Mucosa of gallbladder (tissue), 1 donor: ENCODE measurements at regions not wholly inside any gene's neighbourhood (a gene's known extent, or its start where the extent isn't known, plus 50 kb on each side); places are given as distances from the start of the nearest gene placed in this dataset.
A peak's percentile ranks its signal among the peaks of the same experiment; 100 is the strongest.
"Not testable (repeated sequence)": the region's sequence is repeated elsewhere in the genome, so short reads cannot be mapped to it uniquely, and the experiment has no call there.

Source experiments
- DNase-seq: peaks from one replicate; pipeline ENCODE4 v3.0.0-alpha.2; 2020; ENCODE audit warnings: low spot score
- donor health status: DM: no; HTN: no; CAD: no.

- no peak for DNase-seq
These were observed 100.1 kb upstream of the GADD45A start for GRCh38 chr1:67584938-67585337.

- no peak for DNase-seq
These were observed 98.4 kb upstream of the GADD45A start for GRCh38 chr1:67586596-67586995.

GRCh38 chr1:67588178-67588855 lies 96.7 kb upstream of the GADD45A start:
- DNase-seq, result no peak

- DNase-seq, result no peak
These were observed 95.3 kb upstream of the GADD45A start for GRCh38 chr1:67589519-67590233.

- peak; percentile 30 for DNase-seq
These were observed 94.7 kb upstream of the GADD45A start for GRCh38 chr1:67590329-67590728.

- DNase-seq, result no peak
These were observed 90.2 kb upstream of the GADD45A start for GRCh38 chr1:67594764-67595163.

GRCh38 chr1:67596674-67597073 lies 88.3 kb upstream of the GADD45A start:
- DNase-seq, result no peak

GRCh38 chr1:67597336-67597735 lies 87.7 kb upstream of the GADD45A start:
- no peak for DNase-seq

- no peak for DNase-seq
These were observed 85.9 kb upstream of the GADD45A start for GRCh38 chr1:67599085-67599484.

GRCh38 chr1:67601539-67601938 lies 83.5 kb upstream of the GADD45A start:
- no peak for DNase-seq

GRCh38 chr1:67601955-67602354 lies 83.0 kb upstream of the GADD45A start:
- DNase-seq, result no peak

GRCh38 chr1:67604778-67605177 lies 80.2 kb upstream of the GADD45A start:
- no peak for DNase-seq

- no peak for DNase-seq
These were observed 79.7 kb upstream of the GADD45A start for GRCh38 chr1:67605209-67605780.

GRCh38 chr1:67607286-67607685 lies 77.7 kb upstream of the GADD45A start:
- no peak for DNase-seq

- DNase-seq, result no peak
These were observed 77.3 kb upstream of the GADD45A start for GRCh38 chr1:67607699-67608098.

GRCh38 chr1:67608661-67609576 lies 76.1 kb upstream of the GADD45A start:
- no peak for DNase-seq

GRCh38 chr1:67609577-67610341 lies 75.2 kb upstream of the GADD45A start:
- DNase-seq, result no peak

- DNase-seq, result no peak
These were observed 74.6 kb upstream of the GADD45A start for GRCh38 chr1:67610450-67610849.

GRCh38 chr1:67611846-67612245 lies 73.2 kb upstream of the GADD45A start:
- no peak for DNase-seq

- no peak for DNase-seq
These were observed 72.2 kb upstream of the GADD45A start for GRCh38 chr1:67612788-67613241.

- DNase-seq, result not testable (repeated sequence)
These were observed 71.5 kb upstream of the GADD45A start for GRCh38 chr1:67613479-67613878.
